ENCODE measurements at regions not wholly inside any gene's neighbourhood (a gene's known extent, or its start where the extent isn't known, plus 50 kb on each side); places are given as distances from the start of the nearest gene placed in this dataset.
A peak's percentile ranks its signal among the peaks of the same experiment; 100 is the strongest.
"Not testable (repeated sequence)": the region's sequence is repeated elsewhere in the genome, so short reads cannot be mapped to it uniquely, and the experiment has no call there.

GRCh38 chr3:11726146-11726545, 82.4 kb upstream of the VGLL4 start:
- H3K27ac ChIP-seq = no peak overlapping the region
- TF ChIP-seq CTCF (conservative IDR thresholded peaks at IDR 0.05) = no peak
- no peak for TF ChIP-seq ZFX (IDR thresholded peaks at IDR 0.05)

DNA sequence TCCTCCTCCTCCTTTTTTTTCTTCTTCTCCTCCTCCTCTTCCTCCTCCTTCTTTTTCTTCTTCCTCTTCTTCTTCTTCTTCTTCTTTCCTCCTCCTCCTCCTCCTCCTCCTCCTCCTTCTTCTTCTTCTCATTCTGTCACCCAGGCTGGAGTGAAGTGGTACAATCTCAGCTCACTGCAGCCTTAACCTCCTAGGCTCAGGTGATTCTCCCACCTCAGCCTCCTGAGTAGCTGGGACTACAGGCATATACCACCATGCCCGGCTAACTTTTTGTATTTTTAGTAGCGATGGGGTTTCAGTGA, 81.6 kb upstream of the VGLL4 start:
- H3K27ac ChIP-seq = not testable (repeated sequence)

GRCh38 chr3:11724615-11725339, 81.1 kb upstream of the VGLL4 start:
- TF ChIP-seq ZFX (IDR thresholded peaks at IDR 0.05) (no peak), CTCF (conservative IDR thresholded peaks at IDR 0.05) (no peak)
- H3K27ac ChIP-seq = no peak overlapping the region

- peak overlapping the region; percentile 97; the same call in 1 of the 2 replicates for H3K27ac ChIP-seq
- TF ChIP-seq CTCF (conservative IDR thresholded peaks at IDR 0.05) = no peak
- no peak for TF ChIP-seq ZFX (IDR thresholded peaks at IDR 0.05)
Observed at GRCh38 chr3:11721479-11721878, 77.8 kb upstream of the VGLL4 start.

GRCh38 chr3:11720917-11721411, 77.2 kb upstream of the VGLL4 start:
- peak overlapping the region; percentile 97 for H3K27ac ChIP-seq
- TF ChIP-seq ZFX (IDR thresholded peaks at IDR 0.05) (no peak), CTCF (conservative IDR thresholded peaks at IDR 0.05) (no peak)

- TF ChIP-seq CTCF (conservative IDR thresholded peaks at IDR 0.05) (peak; percentile 8; the same call in 1 of the 2 replicates), ZFX (IDR thresholded peaks at IDR 0.05) (no peak; the same call in 1 of the 2 replicates)
- peak overlapping the region; percentile 97 for H3K27ac ChIP-seq
Observed at GRCh38 chr3:11720304-11720898, 76.7 kb upstream of the VGLL4 start.

DNA sequence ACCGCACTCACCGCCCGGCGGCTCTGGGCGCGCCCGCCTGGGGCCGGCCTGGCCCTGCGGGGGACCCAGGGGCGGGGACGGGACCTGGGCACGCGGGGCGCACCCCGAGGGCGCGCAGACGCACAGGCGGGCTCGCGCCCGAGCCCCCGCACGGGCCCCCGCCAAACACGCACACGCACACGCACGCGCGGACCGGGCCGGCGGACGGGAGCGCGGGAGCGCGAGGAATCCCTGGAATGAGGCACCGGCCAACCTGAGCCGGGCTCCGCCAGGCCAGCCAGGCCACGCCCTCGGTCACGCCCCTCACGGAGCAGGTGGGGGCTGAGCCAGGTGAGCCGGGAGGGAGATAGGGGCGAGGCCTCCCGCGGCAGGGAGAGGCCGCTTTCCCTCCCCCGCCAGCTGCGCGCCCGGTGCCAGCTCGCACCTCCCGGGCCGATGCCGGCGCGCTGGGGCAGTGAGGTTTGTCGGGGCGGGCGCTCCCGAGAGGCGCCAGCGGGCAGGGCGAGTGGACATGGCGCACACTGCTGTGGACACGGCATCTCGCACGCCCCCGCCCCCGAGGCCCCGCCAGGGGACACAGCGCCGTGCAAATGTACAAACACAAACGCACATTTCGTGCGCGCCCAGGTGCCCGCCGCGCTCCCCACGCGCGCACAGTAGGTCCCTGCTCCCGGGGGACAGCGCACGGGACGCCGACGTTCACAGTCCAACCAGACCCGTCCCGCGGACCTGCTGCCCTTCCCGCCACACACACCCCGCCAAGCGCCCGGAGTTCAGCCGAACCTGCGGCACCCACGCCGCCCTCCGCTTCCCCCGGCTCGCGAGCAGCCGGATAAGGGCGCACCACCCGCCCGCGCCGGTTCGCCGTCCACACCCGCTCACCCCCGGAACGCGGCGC, 75.9 kb upstream of the VGLL4 start:
- peak overlapping the region; percentile 97 for H3K27ac ChIP-seq
- TF ChIP-seq CTCF (conservative IDR thresholded peaks at IDR 0.05) (no peak), ZFX (IDR thresholded peaks at IDR 0.05) (peak; percentile 20)

Measured in C4-2B (cell line).